PC-3 (cell line): ENCODE measurements at regions not wholly inside any gene's neighbourhood (a gene's known extent, or its start where the extent isn't known, plus 50 kb on each side); places are given as distances from the start of the nearest gene placed in this dataset.

Source experiments
- ATAC-seq: fragments of 200-7000 bp; cut with Tn5 transposase; 2 replicates; pipeline ENCODE4 v1.9.1; 2020; ENCODE audit warnings: mild to moderate bottlenecking, moderate library complexity
- BruUV-seq: library from RNA; stranded (reverse); fragments of 400-500 nt; replicated peaks from 2 replicates; lab custom pipeline; 2021; lab: Mats Ljungman, UMichigan
- CTCF ChIA-PET: fragments of 300-600 bp; sonication (Branson Sonifier 250); formaldehyde crosslinking; loops from one replicate; lab custom pipeline; 2022; ENCODE audit warnings: antibody characterized with exemption; lab: Charles Lee
- POLR2A ChIA-PET: fragments of 300-600 bp; sonication (Branson Sonifier 250); formaldehyde crosslinking; loops from one replicate; lab custom pipeline; 2022; ENCODE audit warnings: antibody characterized with exemption; ENCODE audit not compliant: unreplicated experiment; lab: Charles Lee
- DNase-seq: peaks from one replicate; pipeline ENCODE4 v3.0.0-alpha.2; 2015
- H2AFZ ChIP-seq: fragments of 300-600 bp; sonication (generic); 2 replicates; pipeline ENCODE4 v1.6.0; 2016; ENCODE audit warnings: antibody characterized with exemption, low read length
- H3F3A ChIP-seq: fragments of 300-600 bp; sonication (generic); one replicate; pipeline ENCODE4 v1.6.0; 2017; ENCODE audit warnings: antibody characterized with exemption, low read length, control low read depth, mild to moderate bottlenecking; ENCODE audit not compliant: unreplicated experiment
- H3K27ac ChIP-seq: fragments of 300-600 bp; sonication (generic); 2 replicates; pipeline ENCODE4 v1.5.1; 2016; ENCODE audit warnings: mild to moderate bottlenecking, low read length
- H3K27me3 ChIP-seq: fragments of 300-600 bp; sonication (generic); 2 replicates; pipeline ENCODE4 v1.6.1; 2016; ENCODE audit warnings: low read length, mixed read lengths
- H3K36me3 ChIP-seq: fragments of 300-600 bp; sonication (generic); 2 replicates; pipeline ENCODE4 v1.6.1; 2016; ENCODE audit warnings: low read depth, mixed run types, low read length, mixed read lengths
- H3K4me1 ChIP-seq: fragments of 300-600 bp; sonication (generic); 2 replicates; pipeline ENCODE4 v1.5.1; 2016; ENCODE audit warnings: low read length; ENCODE audit not compliant: insufficient read depth
- H3K4me2 ChIP-seq: fragments of 300-600 bp; sonication (generic); 2 replicates; pipeline ENCODE4 v1.6.0; 2016; ENCODE audit warnings: low read length
- H3K4me3 ChIP-seq: fragments of 300-600 bp; sonication (generic); 2 replicates; pipeline ENCODE4 v1.5.1; 2016; ENCODE audit warnings: mild to moderate bottlenecking, low read length, mixed read lengths
- H3K79me2 ChIP-seq: fragments of 300-600 bp; sonication (generic); 2 replicates; pipeline ENCODE4 v1.6.1; 2017; ENCODE audit warnings: low read length, mixed read lengths
- H3K9ac ChIP-seq: fragments of 300-600 bp; sonication (generic); 2 replicates; pipeline ENCODE4 v1.6.0; 2016; ENCODE audit warnings: mild to moderate bottlenecking, low read length
- H3K9me2 ChIP-seq: fragments of 300-600 bp; sonication (generic); replicated peaks from 2 replicates; pipeline ENCODE4 v1.6.1; 2016; ENCODE audit warnings: mixed run types, low read length, mixed read lengths
- H3K9me3 ChIP-seq: fragments of 300-600 bp; sonication (generic); 2 replicates; pipeline ENCODE4 v1.6.1; 2016; ENCODE audit warnings: low read length, mixed read lengths
- H4K20me1 ChIP-seq: fragments of 300-600 bp; sonication (generic); 2 replicates; pipeline ENCODE4 v1.6.1; 2016; ENCODE audit warnings: low read length, mixed read lengths
- EZH2 ChIP-seq: fragments of 300-600 bp; sonication (generic); IDR thresholded peaks from one replicate; pipeline ENCODE4 v1.6.1; 2017; ENCODE audit warnings: antibody characterized with exemption, mild to moderate bottlenecking, low read length; ENCODE audit not compliant: unreplicated experiment
- EZH2phosphoT487 ChIP-seq: fragments of 300-600 bp; sonication (generic); IDR thresholded peaks from 2 replicates; pipeline ENCODE4 v1.6.1; 2018; ENCODE audit warnings: mild to moderate bottlenecking, antibody characterized with exemption, low read length, borderline replicate concordance
- intact Hi-C: fragments of 100-400 bp; cut with micrococcal nuclease; formaldehyde crosslinking; loops from 2 replicates; pipeline ENCODE4 v1.9.0; 2023
- TF ChIP-seq, protein P1 (sequence below): fragments of 300-600 bp; sonication (generic); conservative IDR thresholded peaks from 2 replicates; pipeline ENCODE4 v1.5.1; 2017; ENCODE audit warnings: antibody characterized with exemption, low read depth, mild to moderate bottlenecking, low read length

DNA sequence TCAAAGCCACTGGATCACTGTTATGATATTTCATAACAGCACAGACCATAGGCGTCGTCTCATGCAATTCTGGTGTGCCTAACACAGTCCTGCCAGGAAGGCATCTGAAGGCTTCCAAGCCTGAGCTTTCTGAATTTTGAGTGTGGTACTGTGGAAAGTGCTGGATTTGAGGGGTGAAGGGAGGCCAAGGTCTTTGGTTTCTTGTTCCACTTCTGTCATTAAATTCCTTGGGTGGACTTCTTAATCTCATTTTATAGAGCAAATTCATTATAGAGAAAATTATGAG, 441.3 kb upstream of the PIK3R1 start:
- H3K4me3 ChIP-seq, result no peak overlapping the region
- H4K20me1 ChIP-seq, result no peaks in the 10 kb centered on the region
- H3K9me2 ChIP-seq, result no peaks in the 10 kb centered on the region
- no peak overlapping the region for H3K9ac ChIP-seq
- H3K4me2 ChIP-seq, result no peak overlapping the region
- no peak overlapping the region for H3K27ac ChIP-seq
- no peaks in the 10 kb centered on the region for H3K27me3 ChIP-seq
- H2AFZ ChIP-seq, result no peak overlapping the region
- TF ChIP-seq EZH2phosphoT487 (no peak), EZH2 (no peak)
- TF ChIP-seq, protein P1, sequence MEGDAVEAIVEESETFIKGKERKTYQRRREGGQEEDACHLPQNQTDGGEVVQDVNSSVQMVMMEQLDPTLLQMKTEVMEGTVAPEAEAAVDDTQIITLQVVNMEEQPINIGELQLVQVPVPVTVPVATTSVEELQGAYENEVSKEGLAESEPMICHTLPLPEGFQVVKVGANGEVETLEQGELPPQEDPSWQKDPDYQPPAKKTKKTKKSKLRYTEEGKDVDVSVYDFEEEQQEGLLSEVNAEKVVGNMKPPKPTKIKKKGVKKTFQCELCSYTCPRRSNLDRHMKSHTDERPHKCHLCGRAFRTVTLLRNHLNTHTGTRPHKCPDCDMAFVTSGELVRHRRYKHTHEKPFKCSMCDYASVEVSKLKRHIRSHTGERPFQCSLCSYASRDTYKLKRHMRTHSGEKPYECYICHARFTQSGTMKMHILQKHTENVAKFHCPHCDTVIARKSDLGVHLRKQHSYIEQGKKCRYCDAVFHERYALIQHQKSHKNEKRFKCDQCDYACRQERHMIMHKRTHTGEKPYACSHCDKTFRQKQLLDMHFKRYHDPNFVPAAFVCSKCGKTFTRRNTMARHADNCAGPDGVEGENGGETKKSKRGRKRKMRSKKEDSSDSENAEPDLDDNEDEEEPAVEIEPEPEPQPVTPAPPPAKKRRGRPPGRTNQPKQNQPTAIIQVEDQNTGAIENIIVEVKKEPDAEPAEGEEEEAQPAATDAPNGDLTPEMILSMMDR, result no peak
- DNase-seq, result no peak
- no TSS peak for BruUV-seq
- POLR2A ChIA-PET, result no interaction called here
- CTCF ChIA-PET, result no interaction called here
- no peaks in the 10 kb centered on the region for H3F3A ChIP-seq
- H3K4me1 ChIP-seq, result no peaks in the 10 kb centered on the region
- H3K36me3 ChIP-seq, result no peaks in the 10 kb centered on the region
- intact Hi-C loops, result no loop called here
- H3K9me3 ChIP-seq, result no peaks in the 10 kb centered on the region
- no peak for ATAC-seq
- no peaks in the 10 kb centered on the region for H3K79me2 ChIP-seq

DNA sequence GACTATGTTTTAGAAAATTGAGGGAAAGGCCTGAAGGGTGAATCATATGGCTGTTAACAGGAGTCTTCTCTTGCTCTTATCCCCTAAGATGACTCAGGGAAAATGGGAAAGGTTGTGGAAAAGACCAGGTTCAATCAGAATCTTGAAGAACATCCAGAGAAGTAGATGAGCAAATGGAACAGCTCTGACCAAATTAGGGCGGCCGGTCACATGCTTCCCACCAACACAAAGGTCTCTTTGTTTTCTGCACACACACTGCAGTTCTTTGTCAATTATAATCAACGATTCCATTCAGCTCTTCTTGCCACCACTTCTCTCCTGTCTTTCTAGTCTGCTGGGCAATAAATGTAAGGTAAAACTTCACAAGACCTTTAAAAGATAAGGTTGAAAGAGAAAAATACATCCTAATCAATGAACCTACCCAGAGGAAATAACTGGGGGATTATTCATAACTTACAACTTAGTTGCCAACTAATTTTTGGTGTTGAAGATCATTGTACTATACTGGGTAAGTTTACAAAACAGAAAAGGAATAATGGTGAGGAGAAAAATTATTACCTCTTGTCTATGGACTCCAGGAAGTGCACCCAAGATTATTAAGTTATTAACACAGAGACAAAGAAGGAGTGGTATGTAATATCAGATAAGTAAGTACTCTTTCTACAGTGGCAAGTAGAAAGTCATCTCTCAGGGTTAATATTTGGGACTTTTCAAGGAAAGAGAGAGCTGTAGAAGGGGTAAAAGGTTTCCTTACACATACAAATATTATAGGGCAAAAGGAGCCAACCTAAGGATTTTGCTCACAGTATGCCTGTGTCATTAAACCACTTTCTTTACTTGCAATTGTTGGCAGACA, 441.9 kb upstream of the PIK3R1 start:
- DNase-seq, result no peak
- Histone ChIP-seq H2AFZ (no peak overlapping the region), H3K79me2 (no peaks in the 10 kb centered on the region), H3K4me3 (no peak overlapping the region), H3K9me3 (no peaks in the 10 kb centered on the region), H3K9me2 (no peaks in the 10 kb centered on the region), H3K36me3 (no peaks in the 10 kb centered on the region), H3K4me1 (no peaks in the 10 kb centered on the region), H3F3A (no peaks in the 10 kb centered on the region), H3K9ac (no peak overlapping the region), H4K20me1 (no peaks in the 10 kb centered on the region), H3K4me2 (no peak overlapping the region), H3K27ac (no peak overlapping the region), H3K27me3 (no peaks in the 10 kb centered on the region)
- intact Hi-C loops, result no loop called here
- POLR2A ChIA-PET, result no interaction called here
- no peak for ATAC-seq
- TF ChIP-seq, protein P1, result no peak
- no peak for TF ChIP-seq EZH2phosphoT487
- TF ChIP-seq EZH2, result no peak
- CTCF ChIA-PET, result no interaction called here
- BruUV-seq, result no TSS peak

DNA sequence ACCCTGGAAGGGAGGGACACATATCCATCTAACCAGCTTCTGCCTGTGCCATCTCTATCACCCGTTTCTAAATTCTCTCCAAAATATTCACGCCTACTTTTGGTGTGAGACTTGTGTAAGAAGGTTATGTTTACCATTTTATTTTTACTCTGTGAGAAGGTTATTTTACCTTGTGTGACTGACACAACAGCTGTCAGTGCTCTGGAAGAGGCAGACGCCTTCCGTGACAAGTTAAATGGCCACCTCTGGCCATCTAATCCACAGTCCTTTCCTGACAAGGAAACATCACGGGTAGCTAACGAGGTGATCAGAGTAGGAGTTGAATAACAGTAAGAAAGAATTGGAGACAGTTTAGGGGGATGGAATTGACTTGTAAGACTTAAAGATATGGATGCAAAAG, 443.8 kb upstream of the PIK3R1 start:
- no peaks in the 10 kb centered on the region for H4K20me1 ChIP-seq
- no peaks in the 10 kb centered on the region for H3F3A ChIP-seq
- TF ChIP-seq EZH2 (no peak), EZH2phosphoT487 (no peak)
- TF ChIP-seq, protein P1, result no peak
- H3K79me2 ChIP-seq, result no peaks in the 10 kb centered on the region
- H3K36me3 ChIP-seq, result no peaks in the 10 kb centered on the region
- intact Hi-C loops, result no loop called here
- ChIA-PET POLR2A (no interaction called here), CTCF (no interaction called here)
- H3K4me3 ChIP-seq, result no peak overlapping the region
- H3K9me3 ChIP-seq, result no peaks in the 10 kb centered on the region
- no TSS peak for BruUV-seq
- H3K4me2 ChIP-seq, result no peak overlapping the region
- no peak overlapping the region for H3K27ac ChIP-seq
- ATAC-seq (no peak), DNase-seq (no peak)
- H3K4me1 ChIP-seq, result no peaks in the 10 kb centered on the region
- H3K9ac ChIP-seq, result no peak overlapping the region
- no peaks in the 10 kb centered on the region for H3K27me3 ChIP-seq
- no peaks in the 10 kb centered on the region for H3K9me2 ChIP-seq
- H2AFZ ChIP-seq, result no peak overlapping the region
